Esophagus muscularis mucosa (tissue), 4 donors: ENCODE measurements at regions not wholly inside any gene's neighbourhood (a gene's known extent, or its start where the extent isn't known, plus 50 kb on each side); places are given as distances from the start of the nearest gene placed in this dataset.

Experiments
- EP300 ChIP-seq: sonication (generic); formaldehyde crosslinking; IDR thresholded peaks from one replicate; pipeline ENCODE4 v1.6.1; 2017; ENCODE audit warnings: antibody characterized with exemption
- POLR2A ChIP-seq: fragments of 450-650 bp; IDR thresholded peaks from one replicate; pipeline ENCODE4 v1.6.1; 2017; ENCODE audit warnings: antibody characterized with exemption, moderate library complexity, mild to moderate bottlenecking, low read depth
- TF ChIP-seq, protein P1 (sequence below), 3 experiments: fragments of 200-600 bp in 2 of 3; fragments of 450-650 bp in 1 of 3; sonication (generic) in 2 of 3; IDR thresholded peaks; one replicate each; pipeline ENCODE4 v1.5.1; 2017 to 2019; ENCODE audit warnings: antibody characterized with exemption in 3 of 3, mild to moderate bottlenecking in 2 of 3, moderate library complexity in 1 of 3

DNA sequence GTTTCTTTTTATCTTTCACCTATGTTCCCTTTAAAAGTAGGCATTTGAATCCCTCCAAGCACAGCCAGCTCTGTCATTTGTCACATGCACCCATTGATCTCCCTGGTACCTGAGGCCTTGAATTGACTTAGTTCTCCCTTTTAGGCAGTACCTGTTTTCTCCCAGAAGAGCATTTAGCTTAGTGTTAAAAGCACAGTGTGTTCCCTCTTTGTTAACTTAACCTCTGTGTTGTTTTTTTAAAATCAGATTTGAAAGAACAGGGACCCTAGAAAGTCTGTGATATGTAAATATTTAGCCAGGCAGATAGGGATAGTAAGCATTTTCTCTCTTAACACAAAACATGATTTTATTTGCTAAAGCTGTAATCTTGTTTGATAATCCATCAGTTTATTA lies 113.8 kb upstream of the SPATA31D4 start:
- TF ChIP-seq, protein P1, sequence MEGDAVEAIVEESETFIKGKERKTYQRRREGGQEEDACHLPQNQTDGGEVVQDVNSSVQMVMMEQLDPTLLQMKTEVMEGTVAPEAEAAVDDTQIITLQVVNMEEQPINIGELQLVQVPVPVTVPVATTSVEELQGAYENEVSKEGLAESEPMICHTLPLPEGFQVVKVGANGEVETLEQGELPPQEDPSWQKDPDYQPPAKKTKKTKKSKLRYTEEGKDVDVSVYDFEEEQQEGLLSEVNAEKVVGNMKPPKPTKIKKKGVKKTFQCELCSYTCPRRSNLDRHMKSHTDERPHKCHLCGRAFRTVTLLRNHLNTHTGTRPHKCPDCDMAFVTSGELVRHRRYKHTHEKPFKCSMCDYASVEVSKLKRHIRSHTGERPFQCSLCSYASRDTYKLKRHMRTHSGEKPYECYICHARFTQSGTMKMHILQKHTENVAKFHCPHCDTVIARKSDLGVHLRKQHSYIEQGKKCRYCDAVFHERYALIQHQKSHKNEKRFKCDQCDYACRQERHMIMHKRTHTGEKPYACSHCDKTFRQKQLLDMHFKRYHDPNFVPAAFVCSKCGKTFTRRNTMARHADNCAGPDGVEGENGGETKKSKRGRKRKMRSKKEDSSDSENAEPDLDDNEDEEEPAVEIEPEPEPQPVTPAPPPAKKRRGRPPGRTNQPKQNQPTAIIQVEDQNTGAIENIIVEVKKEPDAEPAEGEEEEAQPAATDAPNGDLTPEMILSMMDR (IDR thresholded peaks at IDR 0.05) = no peak
- TF ChIP-seq EP300 (no peak), POLR2A (no peak)
